Thoracic aorta (tissue), 2 donors: ENCODE measurements at regions not wholly inside any gene's neighbourhood (a gene's known extent, or its start where the extent isn't known, plus 50 kb on each side); places are given as distances from the start of the nearest gene placed in this dataset.

Experiments
- ATAC-seq: fragments of 150-250 bp; one replicate; pipeline ENCODE4 v1.8.0; 2017; ENCODE audit warnings: low read depth; ENCODE audit not compliant: insufficient number of reproducible peaks, low FRiP score
- DNase-seq: peaks from one replicate; pipeline ENCODE4 v3.0.0-alpha.2; 2020; ENCODE audit warnings: low spot score
- H3K27ac ChIP-seq, 2 donors: fragments of 200-600 bp; sonication (generic); 1 replicate in 1 of 2; 2 replicates in 1 of 2; pipeline ENCODE4 v1.5.1; 2016; ENCODE audit warnings: mild to moderate bottlenecking in 2 of 2, moderate library complexity in 2 of 2
- H3K27me3 ChIP-seq: fragments of 200-600 bp; sonication (generic); replicated peaks from 2 replicates; pipeline ENCODE4 v1.6.0; 2016; ENCODE audit warnings: mild to moderate bottlenecking; ENCODE audit not compliant: insufficient read depth
- H3K36me3 ChIP-seq: fragments of 200-600 bp; sonication (generic); one replicate; pipeline ENCODE4 v1.5.1; 2016
- H3K4me1 ChIP-seq, 2 donors: fragments of 200-600 bp; sonication (generic); 1 replicate in 1 of 2; 2 replicates in 1 of 2; pipeline versions ENCODE4 v1.5.1 to v1.6.0; 2016; ENCODE audit warnings: low read depth in 2 of 2, mild to moderate bottlenecking in 1 of 2; ENCODE audit not compliant: control insufficient read depth in 1 of 2
- H3K4me3 ChIP-seq: fragments of 200-600 bp; sonication (generic); 2 replicates; pipeline ENCODE4 v1.5.1; 2016; ENCODE audit warnings: mild to moderate bottlenecking
- H3K9me3 ChIP-seq: fragments of 200-600 bp; sonication (generic); 2 replicates; pipeline ENCODE4 v1.5.1; 2016
- TF ChIP-seq, protein P1 (sequence below): fragments of 200-600 bp; sonication (generic); IDR thresholded peaks from one replicate; pipeline ENCODE4 v1.5.1; 2019; ENCODE audit warnings: antibody characterized with exemption

DNA sequence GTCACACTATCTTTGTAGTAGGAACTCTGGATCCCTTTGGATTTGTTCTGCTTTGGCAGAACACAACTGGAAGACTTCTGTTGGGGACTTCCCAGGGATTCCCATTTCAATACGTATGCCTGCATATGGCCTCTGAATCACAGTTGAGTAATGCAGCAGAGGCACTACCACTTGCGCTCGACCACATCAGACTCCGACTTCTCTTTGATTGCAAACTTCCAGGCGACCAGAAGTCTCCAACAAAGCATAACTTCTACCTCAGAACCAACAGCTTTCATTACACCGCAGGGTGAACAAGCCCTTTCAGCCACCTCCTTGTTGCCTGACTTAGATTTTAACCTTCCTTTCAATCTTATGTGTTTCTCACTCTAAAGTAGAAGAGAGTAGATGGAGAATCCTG lies 924.4 kb downstream of the IGSF11 start:
- Histone ChIP-seq H3K27ac (no peak overlapping the region), H3K36me3 (no peaks in the 10 kb centered on the region), H3K9me3 (no peaks in the 10 kb centered on the region), H3K4me3 (no peak overlapping the region), H3K4me1 (no peaks in the 10 kb centered on the region), H3K27me3 (no peaks in the 10 kb centered on the region)
- TF ChIP-seq, protein P1, sequence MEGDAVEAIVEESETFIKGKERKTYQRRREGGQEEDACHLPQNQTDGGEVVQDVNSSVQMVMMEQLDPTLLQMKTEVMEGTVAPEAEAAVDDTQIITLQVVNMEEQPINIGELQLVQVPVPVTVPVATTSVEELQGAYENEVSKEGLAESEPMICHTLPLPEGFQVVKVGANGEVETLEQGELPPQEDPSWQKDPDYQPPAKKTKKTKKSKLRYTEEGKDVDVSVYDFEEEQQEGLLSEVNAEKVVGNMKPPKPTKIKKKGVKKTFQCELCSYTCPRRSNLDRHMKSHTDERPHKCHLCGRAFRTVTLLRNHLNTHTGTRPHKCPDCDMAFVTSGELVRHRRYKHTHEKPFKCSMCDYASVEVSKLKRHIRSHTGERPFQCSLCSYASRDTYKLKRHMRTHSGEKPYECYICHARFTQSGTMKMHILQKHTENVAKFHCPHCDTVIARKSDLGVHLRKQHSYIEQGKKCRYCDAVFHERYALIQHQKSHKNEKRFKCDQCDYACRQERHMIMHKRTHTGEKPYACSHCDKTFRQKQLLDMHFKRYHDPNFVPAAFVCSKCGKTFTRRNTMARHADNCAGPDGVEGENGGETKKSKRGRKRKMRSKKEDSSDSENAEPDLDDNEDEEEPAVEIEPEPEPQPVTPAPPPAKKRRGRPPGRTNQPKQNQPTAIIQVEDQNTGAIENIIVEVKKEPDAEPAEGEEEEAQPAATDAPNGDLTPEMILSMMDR: no peak
- ATAC-seq (no peak), DNase-seq (no peak)

DNA sequence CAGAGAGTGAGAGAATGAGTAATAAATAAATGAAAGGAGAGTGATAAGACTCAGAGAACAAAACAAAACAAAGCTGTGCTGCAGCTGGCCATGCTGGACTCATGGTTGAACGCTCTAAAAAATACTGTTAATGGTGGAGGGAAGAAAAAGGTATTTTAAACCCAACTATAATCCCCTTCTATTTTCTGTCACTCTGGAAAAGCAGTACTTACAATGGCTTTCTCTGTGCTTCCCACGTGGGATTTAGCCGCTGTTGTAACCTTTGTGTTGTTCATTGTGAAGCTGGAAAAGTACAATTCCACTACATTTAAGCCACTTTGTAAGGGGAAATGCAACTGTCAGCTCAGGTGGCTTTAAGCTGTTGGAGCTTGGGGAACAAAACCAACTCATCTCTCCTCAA lies 917.7 kb downstream of the IGSF11 start:
- Histone ChIP-seq H3K4me1 (no peaks in the 10 kb centered on the region), H3K4me3 (no peak overlapping the region), H3K36me3 (no peaks in the 10 kb centered on the region), H3K27ac (no peak overlapping the region), H3K27me3 (no peaks in the 10 kb centered on the region), H3K9me3 (no peaks in the 10 kb centered on the region)
- ATAC-seq: no peak
- TF ChIP-seq, protein P1: no peak
- DNase-seq: no peak

DNA sequence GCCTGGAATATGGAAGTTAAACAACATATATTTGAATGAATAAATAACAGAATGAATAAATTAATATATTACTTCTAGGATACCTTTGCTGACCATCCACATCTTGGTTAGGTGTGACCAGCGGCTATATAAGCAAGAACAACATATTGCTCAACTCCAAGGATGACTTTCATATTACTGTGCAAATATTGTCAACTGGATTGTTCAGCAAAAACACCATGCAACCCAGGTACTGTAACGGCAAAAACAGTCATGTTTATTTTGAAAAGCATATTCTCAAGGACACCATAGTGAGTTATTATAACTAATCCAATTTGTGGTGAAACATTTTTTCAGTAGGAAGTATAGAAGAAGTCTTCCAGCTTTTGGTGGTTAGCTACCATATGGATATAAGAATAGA lies 907.9 kb downstream of the IGSF11 start:
- H3K9me3 ChIP-seq: no peaks in the 10 kb centered on the region
- TF ChIP-seq, protein P1: no peak
- H3K27me3 ChIP-seq: no peaks in the 10 kb centered on the region
- no peak for ATAC-seq
- no peak overlapping the region for H3K4me3 ChIP-seq
- no peak overlapping the region for H3K27ac ChIP-seq
- DNase-seq: no peak
- no peaks in the 10 kb centered on the region for H3K4me1 ChIP-seq
- H3K36me3 ChIP-seq: no peaks in the 10 kb centered on the region

DNA sequence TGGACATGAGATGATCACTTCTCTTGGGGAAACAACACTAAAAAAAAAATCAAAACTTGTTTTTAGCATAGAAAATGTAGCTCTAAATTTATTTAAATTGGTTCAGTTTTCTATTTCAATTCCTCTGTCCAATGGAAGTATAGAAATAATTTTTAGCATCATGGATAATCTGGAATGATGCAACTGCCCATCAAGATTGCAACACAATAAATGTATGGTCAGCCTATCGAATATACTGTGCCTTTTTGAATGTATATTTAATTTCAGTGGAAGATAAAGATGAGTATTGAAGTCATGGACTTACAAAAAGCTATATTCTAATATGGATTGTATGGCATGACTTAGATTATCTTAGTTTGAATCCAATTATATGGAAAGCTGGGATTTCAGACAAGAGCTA lies 906.7 kb downstream of the IGSF11 start:
- DNase-seq: no peak
- Histone ChIP-seq H3K36me3 (no peaks in the 10 kb centered on the region), H3K27ac (no peak overlapping the region), H3K27me3 (no peaks in the 10 kb centered on the region), H3K4me3 (no peak overlapping the region), H3K4me1 (no peaks in the 10 kb centered on the region), H3K9me3 (no peaks in the 10 kb centered on the region)
- TF ChIP-seq, protein P1: no peak
- no peak for ATAC-seq

DNA sequence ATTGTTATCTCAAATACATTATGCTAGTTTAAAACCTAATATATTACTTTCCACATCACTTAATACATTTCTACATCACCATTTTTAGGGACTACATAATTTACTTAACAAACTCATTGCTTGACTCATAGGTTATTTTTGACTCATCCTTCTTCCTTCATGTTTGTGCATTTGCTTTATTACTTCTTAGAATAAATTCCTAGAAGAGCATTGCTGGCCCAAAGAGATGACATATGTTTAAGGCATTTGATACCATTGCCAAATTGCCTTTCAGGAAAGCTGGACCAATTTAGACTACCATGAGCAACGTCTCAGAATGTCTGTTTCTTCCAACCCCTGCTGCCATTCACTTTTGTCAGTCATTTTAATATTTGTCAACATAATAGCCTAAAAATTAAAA lies 905.8 kb downstream of the IGSF11 start:
- H3K27me3 ChIP-seq: no peaks in the 10 kb centered on the region
- H3K9me3 ChIP-seq: no peaks in the 10 kb centered on the region
- H3K4me1 ChIP-seq: no peaks in the 10 kb centered on the region
- no peaks in the 10 kb centered on the region for H3K36me3 ChIP-seq
- H3K4me3 ChIP-seq: no peak overlapping the region
- ATAC-seq (no peak), DNase-seq (no peak)
- TF ChIP-seq, protein P1: no peak
- no peak overlapping the region for H3K27ac ChIP-seq
